B cell (primary cell): ENCODE measurements at regions not wholly inside any gene's neighbourhood (a gene's known extent, or its start where the extent isn't known, plus 50 kb on each side); places are given as distances from the start of the nearest gene placed in this dataset.

Experiments used
- ATAC-seq: fragments of 200-7000 bp; cut with Tn5 transposase; one replicate; pipeline ENCODE4 v1.10.0; 2021; ENCODE audit warnings: low read depth, mild to moderate bottlenecking, moderate number of reproducible peaks, moderate library complexity
- CTCF ChIA-PET: fragments of 350-600 bp; sonication (Branson Sonifier 250); formaldehyde crosslinking; loops from one replicate; lab custom pipeline; 2021; ENCODE audit warnings: antibody characterized with exemption, inconsistent platforms; lab: Charles Lee
- POLR2A ChIA-PET: fragments of 350-600 bp; sonication (Branson Sonifier 250); formaldehyde crosslinking; loops from one replicate; lab custom pipeline; 2021; ENCODE audit warnings: antibody characterized with exemption; lab: Charles Lee
- DNase-seq: peaks from one replicate; pipeline ENCODE4 v3.0.0; 2013
- H2AFZ ChIP-seq: 2 replicates; pipeline ENCODE4 v1.6.1; 2012; ENCODE audit warnings: mild to moderate bottlenecking, low read depth, low read length; ENCODE audit not compliant: insufficient read depth, poor library complexity, severe bottlenecking
- H3K27ac ChIP-seq, 2 donors: 1 replicate in 1 of 2; 2 replicates in 1 of 2; pipeline ENCODE4 v1.5.1; 2012 to 2013; ENCODE audit warnings: low read length in 2 of 2, mild to moderate bottlenecking in 2 of 2, moderate library complexity in 1 of 2
- H3K27me3 ChIP-seq, 4 experiments: fragments of 200-600 bp in 1 of 4; sonication (generic) in 1 of 4; replicated peaks in 1 of 4; 1 replicate in 2 of 4; 2 replicates in 2 of 4; pipeline versions ENCODE4 v1.6.1 to v1.7.0; 2013 to 2016; ENCODE audit warnings: low read length in 3 of 4, mild to moderate bottlenecking in 2 of 4, mixed read lengths in 1 of 4, moderate library complexity in 1 of 4; ENCODE audit not compliant: insufficient read depth in 4 of 4, control insufficient read depth in 3 of 4; ENCODE audit errors: control extremely low read depth in 1 of 4
- H3K36me3 ChIP-seq, 2 experiments: replicated peaks in 1 of 2; 1 replicate in 1 of 2; 2 replicates in 1 of 2; pipeline versions ENCODE4 v1.6.1 to v1.7.1; 2013; ENCODE audit warnings: low read length in 1 of 2; ENCODE audit not compliant: insufficient read depth in 2 of 2, control insufficient read depth in 1 of 2; ENCODE audit errors: control extremely low read depth in 1 of 2, extremely low read depth in 1 of 2
- H3K4me1 ChIP-seq, 2 donors: fragments of 200-600 bp in 1 of 2; sonication (generic) in 1 of 2; 1 replicate in 1 of 2; 2 replicates in 1 of 2; pipeline versions ENCODE4 v1.5.1 to v1.6.1; 2013 to 2017; ENCODE audit warnings: low read length in 2 of 2; ENCODE audit not compliant: control insufficient read depth in 2 of 2, insufficient read depth in 2 of 2
- H3K4me2 ChIP-seq: replicated peaks from 2 replicates; pipeline ENCODE3; 2012; ENCODE audit warnings: mild to moderate bottlenecking, low read depth, low read length; ENCODE audit not compliant: poor library complexity, severe bottlenecking
- H3K4me3 ChIP-seq, 5 experiments: fragments of 200-600 bp in 1 of 5; sonication (generic) in 1 of 5; 1 replicate in 3 of 5; 2 replicates in 2 of 5; pipeline versions ENCODE4 v1.5.1 to v1.7.0; 2011 to 2016; ENCODE audit warnings: low read length in 4 of 5, mild to moderate bottlenecking in 4 of 5, low read depth in 2 of 5, control low read depth in 1 of 5, moderate library complexity in 1 of 5; ENCODE audit not compliant: insufficient read depth in 1 of 5; ENCODE audit errors: control extremely low read depth in 1 of 5, extremely low read depth in 1 of 5
- H3K79me2 ChIP-seq: fragments of 200-600 bp; sonication (generic); one replicate; pipeline ENCODE4 v1.6.0; 2016; ENCODE audit warnings: low read length; ENCODE audit not compliant: control insufficient read depth, insufficient read depth
- H3K9ac ChIP-seq: fragments of 200-600 bp; sonication (generic); 2 replicates; pipeline ENCODE4 v1.6.1; 2017; ENCODE audit warnings: mild to moderate bottlenecking, low read length, moderate library complexity
- H3K9me3 ChIP-seq, 3 donors: one replicate each; pipeline versions ENCODE4 v1.6.1 to v1.7.1; 2013; ENCODE audit warnings: low read length in 2 of 3; ENCODE audit not compliant: control insufficient read depth in 2 of 3, insufficient read depth in 1 of 3; ENCODE audit errors: control extremely low read depth in 1 of 3
- H4K20me1 ChIP-seq: 2 replicates; pipeline ENCODE4 v1.6.0; 2012; ENCODE audit warnings: mild to moderate bottlenecking, low read length; ENCODE audit not compliant: insufficient read depth, control insufficient read depth, poor library complexity, severe bottlenecking
- H3K27ac Mint-ChIP-seq: one replicate; pipeline ENCODE4 v1.8.0; 2021; ENCODE audit warnings: mixed read lengths
- H3K27me3 Mint-ChIP-seq: one replicate; pipeline ENCODE4 v1.8.0; 2021; ENCODE audit warnings: mixed read lengths
- H3K4me1 Mint-ChIP-seq: one replicate; pipeline ENCODE4 v1.8.0; 2021; ENCODE audit warnings: mixed read lengths
- H3K4me3 Mint-ChIP-seq: one replicate; pipeline ENCODE4 v1.8.0; 2021; ENCODE audit warnings: mixed read lengths
- H3K9me3 Mint-ChIP-seq: one replicate; pipeline ENCODE4 v1.8.0; 2022; ENCODE audit warnings: mixed read lengths; ENCODE audit not compliant: insufficient read depth
- EZH2 ChIP-seq: IDR thresholded peaks from 2 replicates; pipeline ENCODE4 v1.6.1; 2012; ENCODE audit warnings: borderline replicate concordance, low read depth, mild to moderate bottlenecking, moderate library complexity, low read length; ENCODE audit not compliant: insufficient read depth, poor library complexity, severe bottlenecking
- WGBS: methylation state at CpG from one replicate; pipeline ENCODE4 v1.1.5; 2013; ENCODE audit warnings: missing lambda C conversion rate; ENCODE audit not compliant: insufficient coverage; 5-methylcytosine and 5-hydroxymethylcytosine counted together
- intact Hi-C: fragments of 100-400 bp; cut with micrococcal nuclease; formaldehyde crosslinking; loops from one replicate; pipeline ENCODE4 v1.10.0; 2022
- TF ChIP-seq, protein P1 (sequence below): fragments of 200-600 bp; IDR thresholded peaks from one replicate; pipeline ENCODE4 v1.8.0; 2022; ENCODE audit warnings: antibody characterized with exemption, mild to moderate bottlenecking

DNA sequence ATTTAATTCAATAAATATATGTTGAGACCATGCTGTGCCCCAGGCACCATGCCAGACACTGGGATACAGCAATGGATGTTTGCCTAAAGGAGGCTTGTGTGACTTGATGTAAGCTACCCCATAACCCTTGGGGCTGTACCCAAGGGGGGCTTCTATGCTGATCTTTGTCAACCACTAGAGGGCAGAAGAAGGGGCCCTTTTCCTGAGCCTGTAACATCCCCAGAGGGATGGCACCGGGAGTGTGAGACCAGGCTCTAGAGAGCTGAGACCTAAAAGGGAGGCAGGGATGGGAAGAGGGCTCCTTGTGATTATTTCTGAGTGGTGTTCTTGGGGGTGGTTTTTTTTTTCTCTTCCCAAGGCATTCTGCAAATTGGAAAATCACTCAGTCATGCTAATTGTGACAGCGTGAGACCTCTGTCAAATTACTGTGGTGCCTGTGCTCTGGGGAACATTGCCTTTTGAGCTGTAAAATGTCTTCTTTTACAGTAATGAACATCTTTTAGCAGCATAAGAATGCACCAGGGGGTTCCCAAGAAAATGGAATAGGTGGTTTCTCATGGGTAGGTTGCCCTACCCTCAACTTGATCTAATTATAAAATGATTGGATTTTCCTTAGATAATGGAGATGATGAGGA, 138.7 kb upstream of the SLC24A3 start:
- no peak for ATAC-seq
- Mint-ChIP-seq H3K4me3 (no peak overlapping the region), H3K9me3 (no peaks in the 10 kb centered on the region), H3K4me1 (peaks cover 14% of the 10 kb centered on the region), H3K27me3 (no peaks in the 10 kb centered on the region), H3K27ac (no peak overlapping the region)
- no peaks in the 10 kb centered on the region for H3K27me3 ChIP-seq
- H3K9me3 ChIP-seq = no peaks in the 10 kb centered on the region
- ChIA-PET POLR2A (no interaction called here), CTCF (no interaction called here)
- DNase-seq = no peak
- no peaks in the 10 kb centered on the region for H3K79me2 ChIP-seq
- no peaks in the 10 kb centered on the region for H4K20me1 ChIP-seq
- no peak overlapping the region for H3K4me2 ChIP-seq
- H3K36me3 ChIP-seq = no peaks in the 10 kb centered on the region
- intact Hi-C loops = no loop called here
- H3K27ac ChIP-seq = no peak overlapping the region
- H3K9ac ChIP-seq = no peak overlapping the region
- 83% methylated on average over 1 of the region's 2 CpGs for WGBS
- H3K4me3 ChIP-seq = no peak overlapping the region
- H2AFZ ChIP-seq = no peak overlapping the region
- peaks cover 7 to 14% of the 10 kb centered on the region in 2 donors for H3K4me1 ChIP-seq
- TF ChIP-seq EZH2 = no peak
- TF ChIP-seq, protein P1, sequence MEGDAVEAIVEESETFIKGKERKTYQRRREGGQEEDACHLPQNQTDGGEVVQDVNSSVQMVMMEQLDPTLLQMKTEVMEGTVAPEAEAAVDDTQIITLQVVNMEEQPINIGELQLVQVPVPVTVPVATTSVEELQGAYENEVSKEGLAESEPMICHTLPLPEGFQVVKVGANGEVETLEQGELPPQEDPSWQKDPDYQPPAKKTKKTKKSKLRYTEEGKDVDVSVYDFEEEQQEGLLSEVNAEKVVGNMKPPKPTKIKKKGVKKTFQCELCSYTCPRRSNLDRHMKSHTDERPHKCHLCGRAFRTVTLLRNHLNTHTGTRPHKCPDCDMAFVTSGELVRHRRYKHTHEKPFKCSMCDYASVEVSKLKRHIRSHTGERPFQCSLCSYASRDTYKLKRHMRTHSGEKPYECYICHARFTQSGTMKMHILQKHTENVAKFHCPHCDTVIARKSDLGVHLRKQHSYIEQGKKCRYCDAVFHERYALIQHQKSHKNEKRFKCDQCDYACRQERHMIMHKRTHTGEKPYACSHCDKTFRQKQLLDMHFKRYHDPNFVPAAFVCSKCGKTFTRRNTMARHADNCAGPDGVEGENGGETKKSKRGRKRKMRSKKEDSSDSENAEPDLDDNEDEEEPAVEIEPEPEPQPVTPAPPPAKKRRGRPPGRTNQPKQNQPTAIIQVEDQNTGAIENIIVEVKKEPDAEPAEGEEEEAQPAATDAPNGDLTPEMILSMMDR = no peak

GRCh38 chr20:19074356-19074755, 138.1 kb upstream of the SLC24A3 start:
- Histone ChIP-seq H3K9ac (no peak overlapping the region), H3K4me3 (no peak overlapping the region), H3K4me1 (peaks cover 7 to 14% of the 10 kb centered on the region in 2 donors), H3K9me3 (no peaks in the 10 kb centered on the region), H3K27ac (no peak overlapping the region), H4K20me1 (no peaks in the 10 kb centered on the region), H3K36me3 (no peaks in the 10 kb centered on the region), H3K27me3 (no peaks in the 10 kb centered on the region), H2AFZ (no peak overlapping the region), H3K4me2 (no peak overlapping the region), H3K79me2 (no peaks in the 10 kb centered on the region)
- no CpG with 5 or more reads among the region's 1 CpG for WGBS
- Mint-ChIP-seq H3K9me3 (no peaks in the 10 kb centered on the region), H3K27ac (no peak overlapping the region), H3K4me3 (no peak overlapping the region), H3K4me1 (peaks cover 14% of the 10 kb centered on the region), H3K27me3 (no peaks in the 10 kb centered on the region)
- DNase-seq (no peak), ATAC-seq (no peak)
- TF ChIP-seq, protein P1 = no peak
- TF ChIP-seq EZH2 = no peak
- intact Hi-C loops = no loop called here
- POLR2A ChIA-PET = no interaction called here
- CTCF ChIA-PET = no interaction called here
